ENCODE measurements at regions not wholly inside any gene's neighbourhood (a gene's known extent, or its start where the extent isn't known, plus 50 kb on each side); places are given as distances from the start of the nearest gene placed in this dataset.

- DNase-seq (no peak), ATAC-seq (ENCODE audit: insufficient read depth, low FRiP score) (no peak)
- Histone ChIP-seq H3K9me3 (ENCODE audit: control insufficient read depth in 4 of 4, insufficient read depth in 3 of 4, low read length in 3 of 4) (no peaks in the 10 kb centered on the region), H3K4me1 (ENCODE audit: control insufficient read depth in 5 of 5, insufficient read depth in 5 of 5, low read length in 5 of 5) (no peaks in the 10 kb centered on the region), H3K4me3 (no peak overlapping the region), H3K27me3 (ENCODE audit: control insufficient read depth in 3 of 3, insufficient read depth in 3 of 3, low read length in 2 of 3) (no peaks in the 10 kb centered on the region), H3K36me3 (ENCODE audit: control insufficient read depth in 4 of 4, insufficient read depth in 4 of 4, low read length in 4 of 4) (no peaks in the 10 kb centered on the region), H3K9ac (ENCODE audit: insufficient read depth in 1 of 2, low read length in 2 of 2) (no peak overlapping the region), H3K27ac (ENCODE audit: low read depth in 1 of 2, low read length in 1 of 2) (no peak overlapping the region)
- TF ChIP-seq CTCF (IDR thresholded peaks at IDR 0.05; ENCODE audit: control extremely low read depth, extremely low read depth) = no peak
- 61 to 82% methylated on average over 5 of the region's 5 CpGs for WGBS, 2 donors
These were observed 102.9 kb upstream of the LRRN1 start for GRCh38 chr3:3696345-3696744.

- DNase-seq (no peak), ATAC-seq (ENCODE audit: insufficient read depth, low FRiP score) (no peak)
- 0 to 96% methylated on average over 1 of the region's 1 CpG for WGBS, 2 donors
- no peaks in the 10 kb centered on the region for H3K4me1 ChIP-seq (ENCODE audit: control insufficient read depth in 5 of 5, insufficient read depth in 5 of 5, low read length in 5 of 5)
- no peak overlapping the region for H3K27ac ChIP-seq (ENCODE audit: low read depth in 1 of 2, low read length in 1 of 2)
- no peaks in the 10 kb centered on the region for H3K9me3 ChIP-seq (ENCODE audit: control insufficient read depth in 4 of 4, insufficient read depth in 3 of 4, low read length in 3 of 4)
- H3K4me3 ChIP-seq = no peak overlapping the region
- no peak overlapping the region for H3K9ac ChIP-seq (ENCODE audit: insufficient read depth in 1 of 2, low read length in 2 of 2)
- TF ChIP-seq CTCF (IDR thresholded peaks at IDR 0.05; ENCODE audit: control extremely low read depth, extremely low read depth) = no peak
- no peaks in the 10 kb centered on the region for H3K36me3 ChIP-seq (ENCODE audit: control insufficient read depth in 4 of 4, insufficient read depth in 4 of 4, low read length in 4 of 4)
- no peaks in the 10 kb centered on the region for H3K27me3 ChIP-seq (ENCODE audit: control insufficient read depth in 3 of 3, insufficient read depth in 3 of 3, low read length in 2 of 3)
These were observed 105.6 kb upstream of the LRRN1 start for GRCh38 chr3:3693593-3693992.

GRCh38 chr3:3689601-3690375 is 109.4 kb upstream of the LRRN1 start:
- Histone ChIP-seq H3K9ac (ENCODE audit: insufficient read depth in 1 of 2, low read length in 2 of 2) (no peak overlapping the region), H3K4me3 (no peak overlapping the region), H3K36me3 (ENCODE audit: control insufficient read depth in 4 of 4, insufficient read depth in 4 of 4, low read length in 4 of 4) (no peaks in the 10 kb centered on the region), H3K9me3 (ENCODE audit: control insufficient read depth in 4 of 4, insufficient read depth in 3 of 4, low read length in 3 of 4) (no peaks in the 10 kb centered on the region), H3K27ac (ENCODE audit: low read depth in 1 of 2, low read length in 1 of 2) (no peak overlapping the region), H3K4me1 (ENCODE audit: control insufficient read depth in 5 of 5, insufficient read depth in 5 of 5, low read length in 5 of 5) (no peaks in the 10 kb centered on the region), H3K27me3 (ENCODE audit: control insufficient read depth in 3 of 3, insufficient read depth in 3 of 3, low read length in 2 of 3) (no peaks in the 10 kb centered on the region)
- TF ChIP-seq CTCF (IDR thresholded peaks at IDR 0.05; ENCODE audit: control extremely low read depth, extremely low read depth) = no peak
- DNase-seq = no peak
- 91% methylated on average over 2 of the region's 2 CpGs for WGBS, 2 donors
- ATAC-seq (ENCODE audit: insufficient read depth, low FRiP score) = no peak

Data from lung (tissue), 11 donors.